Colonic mucosa (tissue), 4 donors: ENCODE measurements at regions not wholly inside any gene's neighbourhood (a gene's known extent, or its start where the extent isn't known, plus 50 kb on each side); places are given as distances from the start of the nearest gene placed in this dataset.

Experiments used
- DNase-seq: peaks from one replicate; pipeline ENCODE4 v3.0.0-alpha.2; 2020
- H3K27ac ChIP-seq: fragments of 200-600 bp; one replicate; pipeline ENCODE4 v1.8.0; 2021
- H3K27me3 ChIP-seq: fragments of 200-600 bp; one replicate; pipeline ENCODE4 v1.8.0; 2021
- H3K36me3 ChIP-seq: fragments of 200-600 bp; one replicate; pipeline ENCODE4 v1.8.0; 2021
- H3K4me1 ChIP-seq: fragments of 200-600 bp; one replicate; pipeline ENCODE4 v1.8.0; 2021; ENCODE audit warnings: mild to moderate bottlenecking
- H3K4me3 ChIP-seq: fragments of 200-600 bp; one replicate; pipeline ENCODE4 v1.8.0; 2021
- H3K9ac ChIP-seq, 2 donors: one replicate each; pipeline ENCODE4 v1.7.0; 2013; ENCODE audit warnings: control low read depth in 2 of 2, low read depth in 2 of 2, low read length in 2 of 2
- H3K9me3 ChIP-seq: fragments of 200-600 bp; one replicate; pipeline ENCODE4 v1.8.0; 2021
- CTCF ChIP-seq: fragments of 200-600 bp; IDR thresholded peaks from one replicate; pipeline ENCODE4 v1.8.0; 2022; ENCODE audit warnings: antibody characterized with exemption, mild to moderate bottlenecking
- intact Hi-C: fragments of 100-400 bp; cut with DNase I; formaldehyde crosslinking; loops from one replicate; pipeline ENCODE4 v1.14.1; 2022
- donor health status: healthy.
- donor health status: DM: no; HTN: no; CAD: no.
- donor health status: DM: no; HTN: no; CAD: no.

DNA sequence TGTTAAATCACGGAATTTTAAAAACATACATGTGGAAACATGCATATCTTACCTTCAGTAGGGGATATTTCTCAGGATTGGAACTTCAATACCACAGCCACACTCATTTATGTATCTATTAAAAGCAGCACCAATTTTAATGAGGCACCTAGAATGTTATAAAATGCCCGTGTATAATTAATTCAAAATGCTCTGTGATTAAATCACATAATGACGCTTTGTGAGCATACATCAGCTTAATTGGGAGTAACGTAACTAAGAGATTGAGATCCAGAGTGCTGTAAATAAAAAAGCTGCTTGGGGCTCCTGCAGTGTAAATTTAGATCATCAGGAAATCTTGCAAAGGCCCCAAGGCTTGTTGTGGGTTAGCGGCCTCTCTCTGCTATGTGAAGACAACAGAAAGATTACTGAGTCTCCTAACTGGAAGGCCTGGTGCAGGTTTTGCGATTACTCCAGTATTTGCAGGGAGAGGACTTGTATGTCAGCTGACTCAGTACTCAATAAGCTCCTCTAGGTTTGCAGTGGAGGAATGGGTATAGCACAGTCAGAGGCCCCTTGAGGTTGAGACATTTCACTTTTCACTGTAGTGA is 195.5 kb upstream of the PHYHIPL start:
- Histone ChIP-seq H3K9me3 (no peaks in the 10 kb centered on the region), H3K27me3 (no peaks in the 10 kb centered on the region), H3K4me1 (no peaks in the 10 kb centered on the region), H3K36me3 (no peaks in the 10 kb centered on the region), H3K27ac (no peak overlapping the region), H3K9ac (no peak overlapping the region), H3K4me3 (no peak overlapping the region)
- DNase-seq, result no peak
- no peak for TF ChIP-seq CTCF
- intact Hi-C loops, result no loop called here

GRCh38 chr10:58981846-58982245 is 194.6 kb upstream of the PHYHIPL start:
- no peak for DNase-seq
- no peak overlapping the region for H3K27ac ChIP-seq
- H3K4me1 ChIP-seq, result no peaks in the 10 kb centered on the region
- no peaks in the 10 kb centered on the region for H3K36me3 ChIP-seq
- no peak overlapping the region for H3K4me3 ChIP-seq
- H3K9ac ChIP-seq, result no peak overlapping the region
- intact Hi-C loops, result no loop called here
- H3K27me3 ChIP-seq, result no peaks in the 10 kb centered on the region
- no peaks in the 10 kb centered on the region for H3K9me3 ChIP-seq
- TF ChIP-seq CTCF, result no peak

DNA sequence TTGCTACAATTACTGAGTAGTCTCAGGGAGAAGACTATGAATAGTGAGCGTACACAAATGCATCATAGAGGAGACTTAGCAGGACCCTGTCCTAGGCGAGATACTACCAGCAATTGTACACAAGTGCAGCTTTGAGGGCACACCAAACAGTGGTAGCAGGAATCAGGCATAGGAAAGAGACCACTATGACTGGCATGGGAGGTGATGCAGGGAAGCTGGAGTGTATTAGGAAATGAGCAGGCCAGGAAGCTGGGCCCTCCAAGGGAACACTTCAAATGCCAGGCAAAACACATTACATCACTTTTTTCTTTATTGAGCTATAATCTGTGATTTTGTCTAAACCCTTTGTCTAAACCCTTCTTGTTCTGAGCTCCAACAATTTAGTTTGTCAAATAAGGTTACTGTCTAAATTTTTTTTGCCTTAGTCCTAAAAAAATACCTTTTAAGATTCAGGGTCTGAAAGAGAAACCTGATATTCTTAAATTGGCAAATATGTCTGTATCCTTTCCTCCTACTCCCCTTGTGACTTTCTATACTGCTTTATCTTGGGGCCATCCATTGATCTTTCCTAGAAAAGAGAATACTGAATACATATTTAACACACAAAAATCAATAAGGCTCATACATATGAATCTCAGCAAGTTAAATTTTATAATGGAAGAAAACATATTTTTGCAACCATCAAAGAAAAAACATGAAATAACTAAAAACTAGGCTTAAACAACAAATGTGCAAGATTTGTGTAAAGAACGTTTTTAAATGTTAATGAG is 193.8 kb upstream of the PHYHIPL start:
- Histone ChIP-seq H3K9ac (no peak overlapping the region), H3K36me3 (no peaks in the 10 kb centered on the region), H3K9me3 (no peaks in the 10 kb centered on the region), H3K4me1 (no peaks in the 10 kb centered on the region), H3K27ac (no peak overlapping the region), H3K27me3 (no peaks in the 10 kb centered on the region), H3K4me3 (no peak overlapping the region)
- no peak for DNase-seq
- no peak for TF ChIP-seq CTCF
- intact Hi-C loops, result no loop called here

DNA sequence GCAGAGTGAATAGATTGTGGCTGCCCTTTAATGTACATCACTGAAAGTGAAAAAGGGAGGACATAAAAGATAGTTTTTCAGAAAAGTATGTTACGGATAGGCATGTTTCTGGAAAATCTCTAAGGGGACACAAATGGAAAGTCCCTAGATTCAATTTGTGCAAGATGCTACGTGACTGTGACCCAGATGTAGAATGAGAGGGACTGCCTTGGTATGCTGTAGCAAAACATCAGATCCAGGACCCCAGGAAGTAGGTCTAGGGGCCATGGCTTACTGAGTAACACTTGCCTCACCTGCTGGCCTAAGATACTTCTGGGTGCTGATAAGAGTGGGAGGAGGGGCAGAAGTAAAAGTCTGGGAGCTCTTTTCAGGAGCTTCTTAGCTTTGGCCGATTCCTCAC is 191.2 kb upstream of the PHYHIPL start:
- no peak for TF ChIP-seq CTCF
- H3K27ac ChIP-seq, result no peak overlapping the region

GRCh38 chr10:58989486-58990039 is 186.9 kb upstream of the PHYHIPL start:
- H3K27ac ChIP-seq, result no peak overlapping the region
- TF ChIP-seq CTCF, result no peak
- no peak overlapping the region for H3K9ac ChIP-seq
- H3K36me3 ChIP-seq, result no peaks in the 10 kb centered on the region
- no peak for DNase-seq
- H3K4me3 ChIP-seq, result no peak overlapping the region
- intact Hi-C loops, result no loop called here
- no peaks in the 10 kb centered on the region for H3K27me3 ChIP-seq
- H3K4me1 ChIP-seq, result no peaks in the 10 kb centered on the region
- H3K9me3 ChIP-seq, result no peaks in the 10 kb centered on the region

More for the DNA sequence above, 191.2 kb upstream of the PHYHIPL start:
- H3K4me3 ChIP-seq, result no peak overlapping the region
- no peaks in the 10 kb centered on the region for H3K9me3 ChIP-seq
- DNase-seq, result no peak
- H3K27me3 ChIP-seq, result no peaks in the 10 kb centered on the region
- intact Hi-C loops, result no loop called here
- H3K4me1 ChIP-seq, result no peaks in the 10 kb centered on the region
- H3K36me3 ChIP-seq, result no peaks in the 10 kb centered on the region
- H3K9ac ChIP-seq, result no peak overlapping the region
